K562 (cell line): ENCODE measurements at regions not wholly inside any gene's neighbourhood (a gene's known extent, or its start where the extent isn't known, plus 50 kb on each side); places are given as distances from the start of the nearest gene placed in this dataset.

ENCODE experiments used
- ATAC-seq: fragments of 200-7000 bp; cut with Tn5 transposase; 3 replicates; pipeline ENCODE4 v1.9.1; 2020; ENCODE audit warnings: moderate library complexity
- BruUV-seq: library from RNA; stranded (reverse); fragments of 400-500 nt; replicated peaks from 2 replicates; lab custom pipeline; 2021; lab: Mats Ljungman, UMichigan
- CTCF ChIA-PET: fragments of 300-600 bp; formaldehyde crosslinking; extraction: SDS; loops from one replicate; lab custom pipeline; 2021; ENCODE audit warnings: low intra/inter-chr PET ratio; lab: Yijun Ruan, JAX
- POLR2A ChIA-PET: fragments of 300-600, 350-650 bp; sonication (Branson Sonifier 250); formaldehyde crosslinking; extraction: SDS; loops from one replicate; lab custom pipeline; 2021; ENCODE audit warnings: antibody characterized with exemption, inconsistent platforms; lab: Yijun Ruan, JAX
- DNase-seq, 4 experiments: peaks; one replicate each; pipeline versions ENCODE4 v3.0.0 to v3.0.0-alpha.2; 2011 to 2018; ENCODE audit warnings: low spot score in 3 of 4, mixed read lengths in 3 of 4; ENCODE audit errors: extremely low read depth in 1 of 4
- FAIRE-seq: peaks from 2 replicates; lab custom pipeline; 2011; peaks lifted over from hg19 to GRCh38; lab: Jason Lieb, UNC
- H2AFZ ChIP-seq: 2 replicates; pipeline ENCODE4 v1.6.0; 2011; ENCODE audit warnings: low read depth, low read length, control low read depth, inconsistent platforms
- H3K27ac ChIP-seq: fragments of 200-600 bp; 3 replicates; pipeline ENCODE4 v1.8.0; 2011; ENCODE audit warnings: low read depth, mild to moderate bottlenecking, control low read depth, inconsistent platforms, low read length, moderate library complexity, mixed read lengths; ENCODE audit errors: extremely low read depth
- H3K27me3 ChIP-seq, 2 experiments: fragments of 300-600 bp in 1 of 2; 2 replicates in 1 of 2; 3 replicates in 1 of 2; pipeline versions ENCODE4 v1.6.0 to v1.8.0; 2011; ENCODE audit warnings: inconsistent platforms in 2 of 2, low read length in 2 of 2, mild to moderate bottlenecking in 1 of 2, mixed read lengths in 1 of 2, moderate library complexity in 1 of 2; ENCODE audit not compliant: control insufficient read depth in 2 of 2, insufficient read depth in 2 of 2
- H3K36me3 ChIP-seq: fragments of 300-600 bp; 3 replicates; pipeline ENCODE4 v1.8.0; 2011; ENCODE audit warnings: mild to moderate bottlenecking, low read length, inconsistent platforms; ENCODE audit not compliant: control insufficient read depth, insufficient read depth
- H3K4me1 ChIP-seq, 2 experiments: fragments of 200-600 bp in 1 of 2; replicated peaks in 1 of 2; 2 replicates in 1 of 2; 3 replicates in 1 of 2; pipeline versions ENCODE4 v1.5.1 to v1.8.0; 2011; ENCODE audit warnings: inconsistent platforms in 2 of 2, low read length in 2 of 2, mild to moderate bottlenecking in 1 of 2, mixed read lengths in 1 of 2, moderate library complexity in 1 of 2; ENCODE audit not compliant: control insufficient read depth in 2 of 2, insufficient read depth in 2 of 2
- H3K4me2 ChIP-seq: 2 replicates; pipeline ENCODE4 v1.6.1; 2011; ENCODE audit warnings: low read length, control low read depth, inconsistent platforms, mixed read lengths; ENCODE audit not compliant: insufficient read depth
- H3K4me3 ChIP-seq: fragments of 200-600 bp; sonication (generic), shearing (Covaris generic); 2 replicates; pipeline ENCODE4 v1.5.1; 2016; ENCODE audit warnings: control low read depth, inconsistent platforms
- H3K79me2 ChIP-seq: fragments of 200-600 bp; 3 replicates; pipeline ENCODE4 v1.8.0; 2011; ENCODE audit warnings: low read length, inconsistent platforms; ENCODE audit not compliant: control insufficient read depth, insufficient read depth
- H3K9ac ChIP-seq, 2 experiments: 2 replicates each; pipeline versions ENCODE4 v1.6.0 to v1.6.1; 2011; ENCODE audit warnings: low read depth in 2 of 2, low read length in 2 of 2, control low read depth in 1 of 2, inconsistent platforms in 1 of 2, mild to moderate bottlenecking in 1 of 2, mixed read lengths in 1 of 2; ENCODE audit not compliant: insufficient read depth in 1 of 2
- H3K9me1 ChIP-seq: one replicate; pipeline ENCODE4 v1.6.0; 2011; ENCODE audit warnings: inconsistent platforms, mild to moderate bottlenecking, low read length, moderate library complexity; ENCODE audit not compliant: control insufficient read depth, insufficient read depth
- H3K9me3 ChIP-seq: replicated peaks from 2 replicates; pipeline ENCODE4 v1.5.1; 2011; ENCODE audit warnings: low read depth, low read length, inconsistent platforms; ENCODE audit not compliant: control insufficient read depth, insufficient read depth
- H4K20me1 ChIP-seq: replicated peaks from 2 replicates; pipeline ENCODE4 v1.6.1; 2011; ENCODE audit warnings: low read length, inconsistent platforms, mixed read lengths; ENCODE audit not compliant: control insufficient read depth, insufficient read depth
- CREM ChIP-seq: IDR thresholded peaks from 2 replicates; pipeline ENCODE4 v1.6.1; 2014; ENCODE audit warnings: antibody characterized with exemption, low read depth
- DDX20 ChIP-seq: fragments of 450-650 bp; IDR thresholded peaks from 2 replicates; pipeline ENCODE4 v1.6.1; 2016; ENCODE audit warnings: missing genetic modification characterization, low read depth, mild to moderate bottlenecking, missing compliant biosample characterization, moderate library complexity
- FOXA3 ChIP-seq, 2 experiments: fragments of 450-650 bp in 1 of 2; sonication (generic) in 1 of 2; formaldehyde crosslinking; IDR thresholded peaks in 1 of 2; conservative IDR thresholded peaks in 1 of 2; 2 replicates each; pipeline versions ENCODE4 v1.4.0 to v1.8.0; 2020 to 2022; ENCODE audit warnings: mild to moderate bottlenecking in 2 of 2, missing genetic modification reagents in 1 of 2
- IFI16 ChIP-seq: fragments of 250-450 bp; sonication (Bioruptor Pico); IDR thresholded peaks from 2 replicates; pipeline ENCODE4 v2.1.2; 2022; ENCODE audit warnings: mild to moderate bottlenecking, inconsistent platforms
- KLF1 ChIP-seq: fragments of 450-650 bp; IDR thresholded peaks from 2 replicates; pipeline ENCODE4 v1.6.1; 2016; ENCODE audit warnings: missing genetic modification characterization, missing compliant biosample characterization
- NR2C2 ChIP-seq, 2 experiments: fragments of 200-800 bp in 1 of 2; sonication (Bioruptor generic) in 1 of 2; sonication (generic) in 1 of 2; formaldehyde crosslinking in 1 of 2; IDR thresholded peaks; 2 replicates each; pipeline versions ENCODE4 v1.6.1 to v1.8.0; 2016 to 2022; ENCODE audit warnings: mild to moderate bottlenecking in 1 of 2, missing compliant biosample characterization in 1 of 2, missing genetic modification characterization in 1 of 2, missing genetic modification reagents in 1 of 2
- PTRF ChIP-seq: fragments of 450-650 bp; IDR thresholded peaks from 2 replicates; pipeline ENCODE4 v1.6.1; 2016; ENCODE audit warnings: mild to moderate bottlenecking, missing genetic modification characterization, missing compliant biosample characterization
- RFX1 ChIP-seq: fragments of 450-650 bp; IDR thresholded peaks from 2 replicates; pipeline ENCODE4 v1.6.1; 2016; ENCODE audit warnings: mild to moderate bottlenecking, moderate library complexity
- SLC30A9 ChIP-seq: fragments of 250-450 bp; sonication (Bioruptor Pico); IDR thresholded peaks from 2 replicates; pipeline ENCODE4 v1.8.0; 2022; ENCODE audit warnings: mild to moderate bottlenecking, moderate library complexity
- THRB ChIP-seq: fragments of 450-650 bp; formaldehyde crosslinking; conservative IDR thresholded peaks from 2 replicates; pipeline ENCODE4 v1.4.0; 2022; ENCODE audit warnings: mild to moderate bottlenecking, missing genetic modification characterization
- ZNF584 ChIP-seq: fragments of 200-800 bp; sonication (Bioruptor generic); IDR thresholded peaks from 2 replicates; pipeline ENCODE4 v1.6.1; 2016; ENCODE audit warnings: low read depth, mild to moderate bottlenecking, missing genetic modification characterization, missing compliant biosample characterization
- WGBS: fragments of 100-300 bp; shearing (Covaris generic); methylation state at CpG from one replicate; pipeline ENCODE4 v1.1.6; 2016; ENCODE audit warnings: low coverage, mixed read lengths; ENCODE audit not compliant: insufficient coverage; ENCODE audit errors: missing lambda C conversion rate; 5-methylcytosine and 5-hydroxymethylcytosine counted together
- in situ Hi-C: fragments of 300-500 bp; cut with MboI; formaldehyde crosslinking; loops from 4 replicates; pipeline ENCODE4 v1.15.0; 2018; ENCODE audit warnings: inconsistent platforms, mixed read lengths
- intact Hi-C: fragments of 100-400 bp; cut with micrococcal nuclease; formaldehyde crosslinking; loops from 2 replicates; pipeline ENCODE4 v1.14.2; 2022
- TF ChIP-seq, protein P1 (sequence below): fragments of 250-450 bp; sonication (Bioruptor Pico); IDR thresholded peaks from 2 replicates; pipeline ENCODE4 v1.4.0; 2020
- TF ChIP-seq, protein P2 (sequence below): fragments of 450-650 bp; IDR thresholded peaks from 2 replicates; pipeline ENCODE4 v1.6.1; 2017; ENCODE audit warnings: antibody characterized with exemption

GRCh38 chr10:35898716-35899440 lies 256.8 kb upstream of the FZD8 start:
- no peak overlapping the region for H3K9ac ChIP-seq
- no peaks in the 10 kb centered on the region for H3K4me1 ChIP-seq
- H3K36me3 ChIP-seq: no peaks in the 10 kb centered on the region
- H2AFZ ChIP-seq: no peak overlapping the region
- DNase-seq: no peak
- ChIA-PET POLR2A (interaction anchor here (0.7 kb wide), 1 partner anchor 9 kb away, joined by 3 read pairs; no protein-coding TSS in a partner anchor), CTCF (no interaction called here)
- H3K27me3 ChIP-seq: peaks cover 0 to 11% of the 10 kb centered on the region in 2 experiments; a peak in 2 of 5 replicates
- 2% methylated on average over 18 of the region's 18 CpGs for WGBS
- in situ Hi-C loops (no loop called here), intact Hi-C loops (no loop called here)
- H3K79me2 ChIP-seq: no peaks in the 10 kb centered on the region
- no peaks in the 10 kb centered on the region for H3K9me1 ChIP-seq
- H3K9me3 ChIP-seq: no peaks in the 10 kb centered on the region
- no peak overlapping the region for H3K4me3 ChIP-seq
- H3K27ac ChIP-seq: no peak overlapping the region
- H3K4me2 ChIP-seq: no peak overlapping the region
- no peak for FAIRE-seq
- no peak for ATAC-seq
- BruUV-seq: no TSS peak
- no peak for TF ChIP-seq DDX20 (tag)
- no peak for TF ChIP-seq NR2C2 (CRISPR knock-in tag; IDR thresholded peaks at IDR 0.05)
- TF ChIP-seq NR2C2 (tag; IDR thresholded peaks at IDR 0.05): no peak
- no peak for TF ChIP-seq RFX1
- no peak for TF ChIP-seq IFI16 (CRISPR knock-in tag)
- no peak for TF ChIP-seq SLC30A9 (CRISPR knock-in tag)
- no peak for TF ChIP-seq ZNF584
- no peak for TF ChIP-seq FOXA3 (CRISPR knock-in tag; conservative IDR thresholded peaks at IDR 0.05 in 1 of 2, IDR thresholded peaks at IDR 0.05 in 1 of 2)
- TF ChIP-seq, protein P1, sequence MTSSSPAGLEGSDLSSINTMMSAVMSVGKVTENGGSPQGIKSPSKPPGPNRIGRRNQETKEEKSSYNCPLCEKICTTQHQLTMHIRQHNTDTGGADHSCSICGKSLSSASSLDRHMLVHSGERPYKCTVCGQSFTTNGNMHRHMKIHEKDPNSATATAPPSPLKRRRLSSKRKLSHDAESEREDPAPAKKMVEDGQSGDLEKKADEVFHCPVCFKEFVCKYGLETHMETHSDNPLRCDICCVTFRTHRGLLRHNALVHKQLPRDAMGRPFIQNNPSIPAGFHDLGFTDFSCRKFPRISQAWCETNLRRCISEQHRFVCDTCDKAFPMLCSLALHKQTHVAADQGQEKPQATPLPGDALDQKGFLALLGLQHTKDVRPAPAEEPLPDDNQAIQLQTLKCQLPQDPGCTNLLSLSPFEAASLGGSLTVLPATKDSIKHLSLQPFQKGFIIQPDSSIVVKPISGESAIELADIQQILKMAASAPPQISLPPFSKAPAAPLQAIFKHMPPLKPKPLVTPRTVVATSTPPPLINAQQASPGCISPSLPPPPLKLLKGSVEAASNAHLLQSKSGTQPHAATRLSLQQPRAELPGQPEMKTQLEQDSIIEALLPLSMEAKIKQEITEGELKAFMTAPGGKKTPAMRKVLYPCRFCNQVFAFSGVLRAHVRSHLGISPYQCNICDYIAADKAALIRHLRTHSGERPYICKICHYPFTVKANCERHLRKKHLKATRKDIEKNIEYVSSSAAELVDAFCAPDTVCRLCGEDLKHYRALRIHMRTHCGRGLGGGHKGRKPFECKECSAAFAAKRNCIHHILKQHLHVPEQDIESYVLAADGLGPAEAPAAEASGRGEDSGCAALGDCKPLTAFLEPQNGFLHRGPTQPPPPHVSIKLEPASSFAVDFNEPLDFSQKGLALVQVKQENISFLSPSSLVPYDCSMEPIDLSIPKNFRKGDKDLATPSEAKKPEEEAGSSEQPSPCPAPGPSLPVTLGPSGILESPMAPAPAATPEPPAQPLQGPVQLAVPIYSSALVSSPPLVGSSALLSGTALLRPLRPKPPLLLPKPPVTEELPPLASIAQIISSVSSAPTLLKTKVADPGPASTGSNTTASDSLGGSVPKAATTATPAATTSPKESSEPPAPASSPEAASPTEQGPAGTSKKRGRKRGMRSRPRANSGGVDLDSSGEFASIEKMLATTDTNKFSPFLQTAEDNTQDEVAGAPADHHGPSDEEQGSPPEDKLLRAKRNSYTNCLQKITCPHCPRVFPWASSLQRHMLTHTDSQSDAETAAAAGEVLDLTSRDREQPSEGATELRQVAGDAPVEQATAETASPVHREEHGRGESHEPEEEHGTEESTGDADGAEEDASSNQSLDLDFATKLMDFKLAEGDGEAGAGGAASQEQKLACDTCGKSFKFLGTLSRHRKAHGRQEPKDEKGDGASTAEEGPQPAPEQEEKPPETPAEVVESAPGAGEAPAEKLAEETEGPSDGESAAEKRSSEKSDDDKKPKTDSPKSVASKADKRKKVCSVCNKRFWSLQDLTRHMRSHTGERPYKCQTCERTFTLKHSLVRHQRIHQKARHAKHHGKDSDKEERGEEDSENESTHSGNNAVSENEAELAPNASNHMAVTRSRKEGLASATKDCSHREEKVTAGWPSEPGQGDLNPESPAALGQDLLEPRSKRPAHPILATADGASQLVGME (CRISPR knock-in tag): no peak
- TF ChIP-seq, protein P2, sequence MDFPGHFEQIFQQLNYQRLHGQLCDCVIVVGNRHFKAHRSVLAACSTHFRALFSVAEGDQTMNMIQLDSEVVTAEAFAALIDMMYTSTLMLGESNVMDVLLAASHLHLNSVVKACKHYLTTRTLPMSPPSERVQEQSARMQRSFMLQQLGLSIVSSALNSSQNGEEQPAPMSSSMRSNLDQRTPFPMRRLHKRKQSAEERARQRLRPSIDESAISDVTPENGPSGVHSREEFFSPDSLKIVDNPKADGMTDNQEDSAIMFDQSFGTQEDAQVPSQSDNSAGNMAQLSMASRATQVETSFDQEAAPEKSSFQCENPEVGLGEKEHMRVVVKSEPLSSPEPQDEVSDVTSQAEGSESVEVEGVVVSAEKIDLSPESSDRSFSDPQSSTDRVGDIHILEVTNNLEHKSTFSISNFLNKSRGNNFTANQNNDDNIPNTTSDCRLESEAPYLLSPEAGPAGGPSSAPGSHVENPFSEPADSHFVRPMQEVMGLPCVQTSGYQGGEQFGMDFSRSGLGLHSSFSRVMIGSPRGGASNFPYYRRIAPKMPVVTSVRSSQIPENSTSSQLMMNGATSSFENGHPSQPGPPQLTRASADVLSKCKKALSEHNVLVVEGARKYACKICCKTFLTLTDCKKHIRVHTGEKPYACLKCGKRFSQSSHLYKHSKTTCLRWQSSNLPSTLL: no peak
- TF ChIP-seq THRB (CRISPR knock-in tag): no peak
- no peak for TF ChIP-seq PTRF (tag)
- no peak for TF ChIP-seq KLF1 (tag)
- no peak for TF ChIP-seq CREM
- H4K20me1 ChIP-seq: no peaks in the 10 kb centered on the region
